Activated CD4-positive, alpha-beta T cell treated with anti-CD3 and anti-CD28 coated beads, Interleukin-2, amount 50 U/mL, for 16 hours (primary cell): ENCODE measurements at regions not wholly inside any gene's neighbourhood (a gene's known extent, or its start where the extent isn't known, plus 50 kb on each side); places are given as distances from the start of the nearest gene placed in this dataset.
"Not testable (repeated sequence)": the region's sequence is repeated elsewhere in the genome, so short reads cannot be mapped to it uniquely, and the experiment has no call there.

ENCODE experiments used
- DNase-seq: peaks from one replicate; pipeline ENCODE4 v3.0.0-alpha.2; 2020

DNA sequence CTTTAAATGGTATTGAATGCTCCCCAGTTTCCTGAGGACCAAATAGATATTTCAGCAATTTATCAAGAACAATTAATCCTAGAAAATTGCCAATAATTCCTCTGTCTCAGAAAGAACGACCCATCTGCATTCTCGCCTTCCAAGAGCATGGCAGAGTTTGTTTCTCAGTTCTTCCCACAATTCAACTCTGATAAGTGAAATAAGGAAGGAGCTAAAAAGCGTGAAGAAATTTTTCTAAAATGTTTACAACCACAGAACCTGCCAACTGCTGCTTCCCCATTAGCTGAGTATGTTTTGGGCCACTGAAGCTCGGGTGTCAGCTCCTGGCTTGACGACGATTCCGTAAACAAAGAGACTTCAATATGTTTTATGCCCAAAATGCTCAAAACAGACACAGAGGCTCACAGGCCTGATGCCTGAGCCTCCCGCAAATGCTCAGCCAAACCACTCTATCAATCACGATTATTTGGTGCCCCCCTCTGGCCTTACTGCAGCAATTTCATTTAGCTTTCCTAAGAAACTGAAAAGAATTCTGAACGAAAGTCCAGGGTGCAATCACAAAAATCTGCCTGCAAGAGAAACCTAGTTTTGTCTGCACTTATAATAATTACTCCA lies 259.2 kb upstream of the CCDC54 start:
- peak; percentile 27 for DNase-seq

DNA sequence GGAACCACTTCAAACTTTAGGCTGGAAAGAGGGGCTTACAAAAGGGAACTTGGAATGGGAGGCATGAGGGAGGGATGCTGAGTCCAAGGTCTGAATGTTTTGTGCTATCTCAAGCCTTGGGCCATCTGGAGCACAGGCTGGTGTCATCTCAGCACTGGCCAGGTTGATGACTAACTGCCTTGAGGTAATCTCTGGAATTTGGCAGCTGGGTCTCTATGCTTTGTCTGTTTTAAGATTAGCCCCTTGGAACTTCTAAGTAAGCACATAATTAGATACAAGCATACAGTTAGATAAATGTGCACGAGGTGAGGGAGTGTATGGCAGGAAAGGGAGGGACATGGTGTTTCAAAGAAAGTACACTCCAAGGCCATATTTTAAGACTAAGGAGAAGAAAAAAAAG lies 252.4 kb upstream of the CCDC54 start:
- DNase-seq, result no peak

DNA sequence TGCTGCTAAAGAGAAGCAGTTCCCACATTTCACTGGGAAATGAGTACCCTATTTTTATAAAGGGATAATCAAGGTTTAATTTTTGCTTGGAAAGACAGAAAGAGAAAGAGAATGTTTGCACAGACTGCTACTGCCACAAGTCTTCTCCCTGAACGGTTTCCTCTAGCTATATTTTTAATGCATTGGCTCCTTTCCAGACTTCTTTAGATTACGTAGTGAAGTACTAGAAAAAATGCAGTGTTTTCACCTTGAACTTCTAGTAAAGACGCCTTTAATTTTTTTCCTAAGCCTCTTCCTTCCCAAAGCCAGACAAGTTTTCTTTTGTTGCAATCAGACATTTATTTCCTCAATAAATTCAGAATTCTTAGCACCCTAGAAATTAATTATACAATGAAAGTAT lies 248.3 kb upstream of the CCDC54 start:
- DNase-seq, result no peak

DNA sequence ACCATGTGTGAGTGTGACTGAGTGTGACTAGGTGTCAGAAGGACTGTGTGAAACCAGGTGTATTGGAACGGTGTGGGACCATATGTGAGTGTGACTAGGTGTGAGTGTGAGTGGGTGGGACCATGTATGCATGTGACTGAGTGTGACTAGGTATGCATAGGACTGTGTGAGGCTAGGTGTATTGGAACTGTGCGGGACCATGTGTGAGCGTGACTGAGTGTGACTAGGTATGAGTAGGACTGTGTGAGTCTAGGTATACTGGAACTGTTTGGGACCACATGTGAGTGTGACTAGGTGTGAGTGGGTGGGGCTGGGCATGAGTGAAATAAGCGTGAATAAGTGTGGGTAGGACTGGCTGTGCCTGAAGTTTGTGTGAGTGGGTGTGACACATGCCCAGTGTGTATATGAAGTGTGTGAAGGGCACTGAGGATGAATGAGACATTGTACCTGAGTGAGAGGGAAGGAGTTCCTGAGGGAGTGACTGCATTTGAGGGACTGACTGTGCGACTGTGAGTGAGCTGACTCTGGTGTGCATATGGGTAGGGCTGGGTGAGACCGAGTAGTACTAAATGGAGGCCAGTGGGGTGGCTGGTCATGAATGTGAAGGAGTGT lies 247.0 kb upstream of the CCDC54 start:
- no peak for DNase-seq

DNA sequence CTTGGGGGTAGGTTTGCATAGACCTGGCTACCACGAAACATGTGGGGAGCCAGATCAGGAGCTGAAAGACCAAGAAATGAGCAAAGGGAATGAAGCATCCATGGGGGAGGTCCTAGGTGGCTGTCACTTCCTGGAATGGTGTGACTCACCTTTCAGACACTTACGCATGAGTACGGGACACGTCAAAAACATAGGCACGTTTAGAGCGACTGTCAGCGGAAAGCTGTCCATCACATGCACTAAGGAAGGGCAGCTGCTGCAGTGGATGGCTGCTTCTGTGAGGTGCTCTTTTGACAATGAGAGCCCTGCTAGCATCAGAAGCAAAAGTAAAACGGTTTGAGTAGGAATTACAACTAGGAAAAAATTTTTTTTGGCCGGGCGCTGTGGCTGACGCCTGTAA lies 244.6 kb upstream of the CCDC54 start:
- DNase-seq, result no peak

DNA sequence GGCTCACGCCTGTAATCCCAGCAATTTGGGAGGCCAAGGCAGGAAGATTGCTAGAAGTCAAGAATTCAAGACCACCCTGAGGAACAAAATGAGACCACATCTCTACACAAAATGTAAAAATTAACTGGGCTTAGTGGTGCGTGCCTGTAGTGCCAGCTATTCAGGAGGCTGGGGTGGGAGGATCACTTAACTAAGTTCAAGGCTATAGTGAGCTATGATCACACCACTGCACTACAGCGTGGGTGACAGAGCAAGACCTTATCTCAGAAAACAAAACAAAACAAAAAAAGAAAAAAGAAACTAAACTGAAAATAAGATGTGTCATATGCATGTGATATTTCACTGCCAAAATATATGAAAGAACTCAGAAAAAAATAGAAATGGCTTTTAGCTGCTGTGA lies 243.3 kb upstream of the CCDC54 start:
- DNase-seq, result no peak

DNA sequence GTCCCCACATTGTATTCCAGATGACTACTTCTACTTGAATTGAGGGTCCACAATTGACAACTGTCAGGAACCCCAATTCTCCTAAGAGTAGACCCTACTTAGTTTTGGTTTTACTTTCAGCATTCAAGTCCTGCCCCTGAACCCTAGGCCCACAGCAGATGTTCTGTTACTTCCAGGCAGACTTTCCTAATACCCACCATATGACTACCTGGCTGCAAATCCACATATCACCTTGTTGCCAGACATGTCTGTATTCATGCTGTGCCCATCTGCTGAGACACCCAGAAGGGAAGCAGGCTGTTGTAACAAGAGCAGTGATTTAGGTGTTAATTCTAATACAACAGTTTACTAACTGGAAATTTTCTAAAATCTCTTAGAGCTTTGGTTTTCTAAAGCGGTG lies 235.1 kb upstream of the CCDC54 start:
- DNase-seq, result no peak

DNA sequence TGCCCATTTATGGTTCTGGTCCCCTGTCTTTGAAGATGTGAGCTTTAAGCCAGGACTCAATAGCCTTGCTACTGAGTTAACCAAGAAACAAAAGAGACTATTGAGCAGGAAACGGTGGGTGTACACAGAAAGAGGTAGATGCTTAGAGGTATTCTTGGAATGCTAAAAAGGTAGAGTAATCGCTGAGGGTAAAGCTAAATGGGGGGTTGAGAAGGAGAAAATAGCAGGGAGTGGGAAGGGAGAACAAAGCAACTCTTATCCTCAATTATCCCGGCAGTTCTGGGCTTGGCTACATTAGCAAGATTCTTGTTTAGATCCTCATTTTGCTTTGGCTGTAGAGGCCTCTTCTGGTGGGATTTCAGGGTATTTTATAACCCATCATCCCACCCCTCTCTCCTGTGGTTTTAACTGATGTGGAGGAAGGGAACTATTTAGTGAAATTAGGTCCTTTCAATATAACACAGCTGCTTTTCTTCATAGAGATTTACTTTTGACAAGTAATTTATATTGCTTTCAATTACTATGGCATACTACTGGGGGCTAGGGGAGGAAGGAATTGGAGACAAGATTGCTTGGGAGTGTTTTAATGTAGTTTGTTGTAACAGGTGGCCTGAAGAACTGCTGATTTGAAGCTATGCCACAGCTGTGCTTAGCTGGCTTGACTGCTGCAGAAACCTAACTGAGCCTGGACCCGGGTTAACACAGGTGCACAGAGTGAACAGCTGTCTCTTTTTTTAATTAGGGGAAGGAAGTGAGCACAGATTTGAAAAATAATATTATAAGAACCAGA lies 234.3 kb upstream of the CCDC54 start:
- no peak for DNase-seq

DNA sequence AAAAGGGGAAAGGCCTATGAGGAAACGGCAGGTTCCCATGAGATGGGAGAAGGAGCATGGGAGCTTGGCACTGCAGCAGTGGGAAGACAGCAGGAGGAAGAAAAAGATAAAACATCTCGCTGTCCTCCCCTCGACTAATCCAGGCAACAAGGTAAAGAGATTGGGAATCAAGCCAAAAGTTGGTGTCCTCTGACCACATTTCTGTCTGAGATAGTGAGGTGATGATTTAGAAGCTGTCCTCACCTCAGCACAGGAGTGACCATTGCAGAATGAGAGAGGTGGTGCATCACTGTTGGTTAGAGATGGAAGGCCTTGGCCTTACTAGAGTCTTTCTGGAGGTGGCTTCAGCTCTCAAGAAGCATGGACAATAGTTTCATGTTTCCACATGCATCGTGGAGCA lies 226.6 kb upstream of the CCDC54 start:
- DNase-seq, result no peak

DNA sequence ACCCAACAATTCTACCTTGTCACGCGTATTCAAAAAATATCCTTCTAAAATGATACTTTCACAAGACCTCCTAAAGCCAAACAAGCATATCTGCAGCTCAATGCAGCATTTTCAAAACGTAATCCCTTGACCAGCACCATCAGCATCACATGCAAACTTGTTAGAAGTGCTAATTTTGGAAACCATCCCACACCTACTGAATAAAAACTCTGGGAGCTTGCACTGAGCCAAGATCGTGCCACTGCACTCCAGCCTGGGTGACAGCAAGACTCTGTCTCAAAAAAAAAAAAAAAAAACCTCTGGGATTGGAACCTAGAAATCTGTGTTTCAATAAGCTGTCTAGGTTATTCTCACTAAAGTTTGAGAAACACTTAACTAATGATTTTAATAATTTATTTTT lies 223.3 kb upstream of the CCDC54 start:
- no peak for DNase-seq

DNA sequence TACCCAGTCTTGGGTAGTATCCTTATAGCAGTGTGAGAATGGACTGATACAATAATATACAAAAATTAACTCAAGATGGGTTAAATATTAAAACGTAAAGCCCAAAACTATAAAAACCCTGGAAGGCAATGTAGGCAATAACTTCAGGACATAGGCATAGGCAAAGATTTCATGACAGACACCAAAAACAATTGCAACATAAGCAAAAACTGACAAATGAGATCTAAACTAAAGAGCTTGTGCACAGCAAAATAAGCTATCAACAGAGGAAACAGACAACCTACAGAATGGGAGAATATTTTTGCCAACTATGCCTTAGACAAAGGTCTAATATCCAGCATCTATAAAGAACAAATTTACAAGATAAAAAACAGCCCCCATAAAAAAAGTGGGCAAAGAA lies 204.8 kb upstream of the CCDC54 start:
- no peak for DNase-seq

DNA sequence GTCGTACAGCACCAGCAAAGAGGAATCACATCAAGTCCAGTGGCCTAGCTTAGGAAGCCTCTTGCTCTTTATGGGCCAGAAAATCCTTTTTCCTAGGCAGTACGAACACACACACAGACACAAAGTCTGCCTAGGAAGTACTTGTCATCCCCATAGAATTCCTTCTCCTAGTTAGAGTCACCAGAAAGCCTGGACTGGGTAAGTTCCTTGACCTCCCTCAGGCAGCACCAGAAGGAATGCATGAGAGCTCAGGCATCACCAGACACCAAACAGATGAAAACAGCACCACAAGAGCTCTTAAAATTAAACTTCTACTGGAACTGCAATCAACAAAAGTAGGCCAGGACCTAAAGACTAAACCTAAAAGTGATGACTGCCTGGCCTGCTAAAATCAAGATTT lies 192.9 kb upstream of the CCDC54 start:
- no peak for DNase-seq

DNA sequence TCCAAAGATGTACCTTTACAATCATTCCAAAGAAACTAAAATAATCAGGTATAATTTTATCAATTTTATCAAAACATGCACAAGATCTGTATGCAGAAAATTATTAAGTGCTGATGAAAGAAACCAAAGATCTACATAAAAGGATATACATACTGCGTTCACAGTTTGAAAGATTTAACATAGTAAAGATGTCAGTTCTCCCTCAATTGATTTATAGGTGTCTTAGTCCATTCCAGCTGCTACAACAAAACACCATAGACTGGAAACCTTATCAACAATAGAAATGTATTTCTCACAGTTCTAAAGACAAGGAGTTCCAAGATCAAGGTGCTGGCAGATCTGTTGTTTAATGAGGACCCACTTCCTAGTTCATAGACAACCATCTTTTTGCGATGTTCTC lies 189.0 kb upstream of the CCDC54 start:
- DNase-seq, result no peak

DNA sequence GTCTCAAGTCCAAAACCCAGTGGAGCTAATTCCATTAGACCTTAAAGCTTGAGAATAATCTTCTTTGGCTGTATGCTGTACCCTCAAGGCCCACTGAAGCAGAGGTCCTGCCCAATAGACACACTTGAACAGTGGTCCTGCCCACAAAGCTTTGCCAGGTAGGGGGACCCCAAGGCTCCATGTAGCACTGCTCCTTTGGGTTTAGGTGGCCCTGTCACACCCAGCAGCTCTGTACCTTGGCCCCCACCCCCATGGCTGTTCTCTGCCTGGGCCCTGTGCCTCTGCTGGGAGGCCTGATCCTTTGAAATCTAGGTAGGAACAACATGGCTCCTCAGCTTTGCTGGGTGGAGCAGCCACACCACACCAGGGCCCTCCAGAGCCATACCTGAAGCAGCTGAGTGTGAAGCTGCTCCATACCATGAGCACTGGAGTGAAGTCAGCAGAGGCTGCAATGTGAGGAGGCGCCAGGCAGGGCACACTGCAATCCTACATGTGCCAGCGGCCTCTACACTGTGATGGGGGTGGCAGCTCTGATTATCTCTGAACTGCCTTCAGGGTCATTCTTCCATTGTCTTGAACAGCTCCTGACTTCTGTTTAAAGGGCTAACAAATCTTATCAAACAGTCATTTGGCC lies 188.0 kb upstream of the CCDC54 start:
- no peak for DNase-seq

DNA sequence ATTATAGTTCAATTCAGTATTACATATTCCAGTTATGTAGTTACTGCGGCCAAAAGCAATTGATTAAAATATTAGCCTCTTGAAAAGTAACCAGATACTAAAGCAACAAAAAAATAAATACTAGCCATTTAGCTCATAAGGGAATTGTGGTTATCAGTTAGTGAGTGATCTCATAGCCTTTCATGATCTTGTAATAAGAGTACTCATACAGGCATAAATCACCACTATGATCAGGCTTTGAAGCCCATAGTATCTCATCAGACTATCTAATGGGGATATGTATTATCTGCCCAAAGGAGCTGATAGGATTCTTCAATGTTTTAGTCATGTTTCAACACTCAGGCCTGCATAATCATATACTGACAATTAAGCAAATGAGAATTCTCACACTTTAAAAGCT lies 184.1 kb upstream of the CCDC54 start:
- no peak for DNase-seq

DNA sequence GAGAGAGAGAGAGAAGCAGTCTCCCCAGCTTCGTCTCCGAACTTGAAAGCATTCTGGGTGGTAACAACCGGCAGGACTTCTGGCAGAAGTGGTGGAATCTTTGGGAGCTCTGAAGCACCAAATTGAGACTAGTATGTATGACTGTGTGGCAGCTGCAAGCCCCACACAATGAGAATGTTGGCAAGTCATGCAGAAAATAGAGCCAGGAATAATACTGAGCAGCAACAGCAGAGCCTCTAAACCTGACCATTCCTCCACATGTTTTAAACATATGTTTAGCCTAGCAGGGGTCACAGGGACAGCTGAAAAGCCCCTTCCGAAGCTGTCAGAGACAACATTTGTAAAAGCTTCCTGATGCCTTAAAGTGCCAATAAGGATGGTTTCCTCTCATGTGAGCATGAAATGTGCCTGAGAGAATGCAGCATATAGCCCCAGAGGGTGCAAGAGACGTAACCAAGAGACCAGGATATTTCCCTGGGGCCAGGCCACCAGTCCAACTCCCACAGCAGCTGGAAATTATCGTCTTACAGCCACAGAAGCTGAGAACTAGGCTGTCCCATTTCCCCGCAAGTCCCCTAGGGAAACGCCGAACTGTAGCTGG lies 178.6 kb upstream of the CCDC54 start:
- no peak for DNase-seq

DNA sequence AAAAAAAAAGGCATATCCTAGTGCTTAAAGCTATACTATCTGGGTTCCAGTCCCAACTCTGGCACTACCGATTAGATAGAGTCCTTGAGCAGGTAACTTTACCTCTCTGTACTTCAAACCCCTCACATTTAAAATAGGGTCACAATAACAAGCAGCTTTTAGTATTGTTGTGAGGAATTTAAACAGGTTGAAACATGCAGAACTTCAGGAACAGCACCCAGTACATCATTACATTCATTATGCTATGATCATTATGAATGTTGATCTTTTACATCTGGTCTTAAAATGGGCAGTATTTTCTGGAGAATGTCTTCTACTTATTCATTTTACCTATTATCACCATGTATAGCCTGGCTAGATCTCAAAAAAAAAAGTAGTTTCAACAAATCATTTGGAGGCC lies 176.1 kb upstream of the CCDC54 start:
- no peak for DNase-seq

DNA sequence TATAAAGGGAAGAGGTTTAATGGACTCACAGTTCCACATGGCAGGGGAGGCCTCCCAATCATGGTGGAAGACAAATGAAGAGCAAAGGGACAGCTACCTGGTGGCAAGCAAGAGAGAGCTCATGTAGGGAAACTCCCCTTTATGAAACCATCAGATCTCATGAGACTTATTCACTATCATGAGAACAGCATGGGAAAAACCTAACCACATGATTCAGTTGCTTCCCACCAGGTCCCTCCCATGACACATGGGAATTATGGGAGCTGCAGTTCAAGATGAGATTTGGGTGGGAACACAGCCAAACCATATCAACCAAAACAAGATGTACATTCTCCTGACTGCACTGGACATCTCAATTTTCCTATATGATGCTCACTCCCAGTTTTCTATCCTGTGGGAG lies 174.4 kb upstream of the CCDC54 start:
- not testable (repeated sequence) for DNase-seq

DNA sequence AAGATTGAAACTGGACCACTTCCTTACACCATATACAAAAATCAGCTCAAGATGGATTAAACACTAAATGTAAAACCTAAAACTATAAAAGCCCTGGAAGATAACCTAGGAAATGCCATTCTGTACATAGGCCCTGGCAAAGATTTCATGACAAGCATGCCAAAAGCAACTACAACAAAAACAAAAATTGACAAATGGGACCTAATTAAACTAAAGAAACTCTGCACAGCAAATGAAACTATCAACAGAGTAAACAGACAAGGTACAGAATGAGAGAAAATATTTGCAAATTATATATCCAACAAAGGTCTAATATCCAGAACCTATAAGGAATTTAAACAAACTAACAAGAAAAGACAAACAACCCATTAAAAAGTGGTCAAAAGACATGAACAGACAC lies 173.1 kb upstream of the CCDC54 start:
- no peak for DNase-seq

DNA sequence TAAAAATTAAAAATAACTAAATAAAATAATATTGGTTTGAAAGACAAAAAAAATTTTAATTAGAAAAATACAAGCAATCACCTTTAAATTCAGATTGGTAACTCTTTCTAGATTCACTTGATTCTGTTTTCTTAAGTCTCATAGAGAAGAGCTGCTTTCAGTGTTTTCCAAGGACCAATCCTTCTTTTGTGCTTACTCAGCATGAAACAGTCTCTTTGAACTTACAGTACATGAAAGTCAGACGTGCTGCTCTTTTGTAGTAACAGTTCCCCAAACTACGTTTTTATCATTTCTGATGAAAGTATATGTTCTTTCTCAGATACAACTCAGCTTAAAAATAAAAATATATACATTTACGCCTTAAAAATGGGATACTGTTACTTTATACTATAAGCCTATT lies 171.9 kb upstream of the CCDC54 start:
- DNase-seq, result no peak

DNA sequence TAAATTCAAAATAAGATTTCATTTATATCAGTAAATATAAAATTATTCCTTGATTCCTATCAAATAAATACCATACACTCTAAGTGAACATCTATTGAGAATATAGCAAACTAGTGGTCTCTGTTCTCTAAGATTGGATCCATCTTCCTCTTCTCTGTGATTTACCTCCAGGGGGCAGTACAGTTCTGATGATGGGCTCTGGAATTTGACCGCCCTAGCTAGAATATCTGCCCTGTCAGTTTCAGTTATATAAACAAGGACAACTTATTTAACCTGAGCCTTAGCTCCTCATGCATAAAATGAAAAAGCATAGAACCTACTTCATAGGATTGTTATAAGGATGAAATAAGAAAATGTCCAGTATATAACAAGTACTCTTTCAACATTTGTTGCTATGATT lies 171.1 kb upstream of the CCDC54 start:
- DNase-seq, result peak; percentile 47

DNA sequence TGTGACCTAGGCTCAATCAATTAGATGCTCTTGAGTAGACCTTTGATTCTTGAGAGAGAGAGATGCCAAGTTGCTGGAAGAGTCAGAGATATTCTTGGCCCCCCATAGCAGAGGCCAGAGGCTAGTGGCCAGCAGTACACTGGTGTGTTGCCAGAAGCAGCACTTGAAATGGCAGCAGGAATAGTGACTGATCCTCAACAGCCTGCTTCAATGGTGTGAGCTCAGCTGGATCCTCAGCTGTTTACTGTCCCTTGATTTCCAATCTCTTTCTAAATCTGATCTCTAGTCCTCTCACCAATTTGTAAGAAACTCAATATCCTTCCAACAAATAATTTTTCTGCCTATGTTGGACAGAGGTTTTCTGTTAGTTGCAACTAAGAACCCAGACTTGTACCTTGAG lies 170.3 kb upstream of the CCDC54 start:
- no peak for DNase-seq

DNA sequence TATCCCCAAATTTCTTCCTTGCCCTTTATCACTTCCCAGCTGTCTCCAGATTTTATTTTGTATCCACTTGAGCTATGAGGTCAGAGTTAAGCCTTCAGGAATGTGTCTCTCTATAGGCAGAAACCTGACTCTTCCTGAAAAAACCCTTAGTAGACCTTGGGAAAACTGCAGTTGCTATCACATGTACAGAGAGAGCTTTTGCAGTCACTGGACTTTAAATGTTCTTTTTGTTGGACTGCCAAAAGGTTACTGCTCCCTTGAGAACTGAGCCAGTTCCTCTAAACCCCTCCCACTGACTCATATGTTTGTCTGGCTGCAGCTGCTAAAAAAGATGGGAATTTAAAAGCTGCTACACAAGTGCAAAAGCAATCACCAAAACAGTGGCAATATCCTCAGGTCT lies 169.1 kb upstream of the CCDC54 start:
- no peak for DNase-seq

DNA sequence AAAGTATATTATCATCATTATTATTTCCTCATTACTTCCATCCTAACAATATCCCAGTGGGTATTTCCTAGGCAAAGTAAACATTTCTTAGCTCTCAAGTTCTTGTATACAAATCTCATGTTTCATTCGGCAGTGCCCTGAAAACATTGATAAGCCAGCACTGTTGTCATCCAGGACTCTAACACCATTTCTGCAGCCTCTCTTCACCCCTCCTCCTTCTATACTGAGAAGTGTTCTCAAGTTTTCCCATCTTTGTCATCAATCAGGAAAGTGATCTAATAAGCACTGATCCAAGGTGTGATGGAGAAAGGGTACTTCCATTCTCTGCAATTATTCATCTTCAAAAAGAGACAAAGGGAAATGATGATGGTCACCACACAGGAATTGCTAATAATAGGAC lies 168.4 kb upstream of the CCDC54 start:
- DNase-seq, result no peak
